Stimulated activated CD8-positive, alpha-beta memory T cell treated with anti-CD3 and anti-CD28 coated beads, Interleukin-12 subunit alpha, Interleukin-12 subunit beta, amount 100 ng/mL, for 4 hours (primary cell): ENCODE measurements at regions not wholly inside any gene's neighbourhood (a gene's known extent, or its start where the extent isn't known, plus 50 kb on each side); places are given as distances from the start of the nearest gene placed in this dataset.

ENCODE experiments used
- DNase-seq: peaks from one replicate; pipeline ENCODE4 v3.0.0-alpha.2; 2020; ENCODE audit warnings: low read depth

DNA sequence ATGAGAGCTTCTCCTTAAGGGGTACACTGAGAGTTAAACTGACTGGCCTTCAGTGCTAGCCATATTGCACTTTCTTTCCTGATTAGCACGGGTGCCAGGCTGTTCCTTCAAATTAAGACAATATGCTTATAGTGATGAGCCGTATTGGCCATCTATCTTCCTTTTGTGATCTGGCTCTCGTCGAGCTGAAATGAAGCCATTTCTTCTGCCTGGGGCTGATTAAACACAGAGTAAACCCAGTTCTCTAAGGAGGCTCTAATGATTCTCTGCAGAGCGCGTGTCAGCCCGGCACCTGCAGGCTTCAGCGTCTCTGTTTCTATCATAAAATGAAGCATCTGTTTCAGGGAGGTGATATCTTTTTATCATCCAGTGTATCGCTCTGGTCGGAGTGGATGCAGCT is 107.5 kb upstream of the NR2F2 start:
- no peak for DNase-seq

DNA sequence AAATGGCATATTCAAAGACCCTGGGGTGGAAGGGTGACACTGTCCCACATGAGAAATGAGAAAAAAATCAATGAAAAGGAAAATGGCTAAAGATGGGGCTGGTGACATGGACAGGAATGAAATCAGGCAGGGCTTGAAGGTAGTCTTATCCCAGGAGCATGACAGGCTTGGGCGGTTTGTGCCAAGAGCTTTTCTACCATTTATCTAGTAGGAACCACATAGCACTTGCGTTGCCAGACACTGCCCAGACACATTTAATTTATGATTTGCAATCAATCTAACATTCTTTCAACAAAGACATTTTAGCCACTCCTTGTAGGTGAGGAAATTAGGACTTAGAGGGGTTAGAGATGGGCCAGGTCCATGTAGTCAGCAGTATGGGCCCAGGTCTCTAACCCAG is 106.6 kb upstream of the NR2F2 start:
- DNase-seq: no peak

DNA sequence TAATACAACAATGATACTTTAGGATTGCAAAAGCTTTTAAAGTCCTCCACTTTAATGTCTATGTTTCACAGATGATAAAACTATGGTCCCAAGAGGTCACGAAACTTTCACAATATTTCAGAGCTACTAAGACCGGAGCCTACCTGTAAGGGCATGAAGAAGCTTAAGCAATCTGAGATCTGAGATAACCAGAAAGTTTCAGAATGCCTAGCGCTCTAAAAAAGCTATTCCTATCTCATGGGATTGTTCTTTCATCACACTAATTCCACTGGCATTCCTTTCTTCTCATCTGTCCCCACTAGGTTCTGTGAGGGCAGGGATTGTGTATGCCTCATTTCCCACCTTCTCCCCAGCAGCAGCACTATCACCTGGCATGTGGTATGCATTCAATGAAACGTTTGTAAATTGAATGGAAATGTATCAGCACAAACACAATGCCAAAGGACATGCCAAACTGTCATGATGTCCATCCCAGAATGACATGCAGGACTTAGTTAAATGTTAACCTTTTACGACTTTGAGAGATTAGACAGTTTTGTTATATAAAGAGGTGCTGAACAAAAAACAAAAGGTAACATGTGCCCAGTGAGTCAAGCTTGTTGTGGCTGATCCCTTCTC is 104.7 kb upstream of the NR2F2 start:
- DNase-seq: no peak

DNA sequence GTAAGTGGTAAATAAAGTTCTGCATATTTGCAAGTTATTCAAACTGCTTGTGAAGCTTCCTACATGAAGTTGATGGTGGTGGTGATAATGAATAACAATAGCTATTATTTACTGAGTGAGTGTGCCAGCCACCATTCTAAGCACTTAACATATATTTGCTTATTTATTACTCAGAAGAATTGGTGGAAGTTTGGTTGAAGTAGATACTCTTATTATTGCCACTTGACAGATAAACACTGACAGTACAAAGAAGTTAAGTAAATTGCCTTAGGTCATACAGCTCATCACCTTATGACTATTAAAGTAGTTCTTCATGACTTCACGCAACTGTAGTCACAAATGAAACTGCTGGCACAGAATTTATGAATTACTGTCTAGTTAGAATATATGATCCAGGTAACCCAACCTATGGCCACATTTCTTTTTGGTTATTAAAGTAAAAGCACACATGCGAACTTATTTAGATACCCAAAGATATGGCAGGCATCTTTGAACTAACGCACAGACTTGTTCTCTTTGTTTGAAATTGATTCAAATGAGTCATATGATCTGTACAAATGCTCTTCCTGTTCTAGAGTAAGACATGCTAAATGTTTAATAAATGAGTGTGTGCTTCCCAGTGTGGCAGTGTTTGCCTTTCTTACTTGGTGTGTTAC is 99.8 kb upstream of the NR2F2 start:
- no peak for DNase-seq

DNA sequence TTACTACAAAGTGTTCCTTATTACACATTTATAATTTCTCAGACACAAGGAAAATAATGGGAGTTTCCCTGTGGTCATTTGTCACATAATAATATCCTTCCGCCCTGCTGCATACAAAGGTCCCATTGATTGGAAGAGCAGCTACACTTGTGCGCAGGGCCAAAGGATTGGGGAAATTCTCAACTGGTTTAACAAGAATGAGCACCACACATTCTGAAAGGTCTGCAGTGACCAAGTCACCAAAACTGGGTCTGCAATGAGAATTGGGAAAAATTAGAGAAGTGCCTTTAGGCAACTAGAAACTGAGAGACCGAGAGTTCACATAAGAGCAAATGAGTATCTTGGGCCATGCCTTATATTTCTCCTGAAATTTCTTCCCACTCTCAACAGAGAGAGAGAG is 98.2 kb upstream of the NR2F2 start:
- no peak for DNase-seq

DNA sequence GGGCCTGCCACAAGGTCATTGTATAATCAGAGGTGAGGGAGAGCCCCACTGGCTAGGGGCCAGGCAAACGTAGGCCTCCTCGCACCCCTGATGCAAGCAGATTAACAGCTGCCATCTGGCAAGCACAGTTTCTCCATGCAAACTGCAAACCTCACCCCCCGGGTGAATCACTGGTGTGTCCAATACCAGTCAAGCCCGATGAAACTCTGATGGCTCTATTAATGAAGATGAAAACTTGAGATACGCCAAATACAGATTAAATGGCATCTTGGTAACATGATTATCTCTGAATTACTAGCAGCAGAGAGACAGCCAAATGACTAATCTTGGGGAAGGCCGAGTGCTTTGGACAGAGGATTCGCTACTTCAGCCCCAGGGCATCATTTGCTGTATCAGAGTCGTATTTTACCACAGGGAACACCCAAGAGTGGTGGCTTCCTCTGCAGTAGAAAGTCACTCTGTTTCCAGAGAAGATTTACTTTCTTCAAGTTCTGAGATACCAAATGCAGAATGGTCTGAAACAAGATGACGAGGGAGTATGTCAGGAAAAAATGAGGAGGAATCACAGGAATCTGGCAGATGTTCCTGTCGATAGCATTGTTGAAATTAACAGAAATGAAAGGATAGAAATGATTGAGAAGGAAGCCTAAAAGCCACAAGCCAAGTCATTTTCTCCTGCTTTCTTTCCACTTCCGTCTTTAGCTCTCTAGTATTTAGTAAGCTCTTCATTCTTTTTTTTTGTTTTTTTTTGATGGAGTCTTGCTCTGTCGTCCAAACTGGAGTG is 96.2 kb upstream of the NR2F2 start:
- DNase-seq: no peak

DNA sequence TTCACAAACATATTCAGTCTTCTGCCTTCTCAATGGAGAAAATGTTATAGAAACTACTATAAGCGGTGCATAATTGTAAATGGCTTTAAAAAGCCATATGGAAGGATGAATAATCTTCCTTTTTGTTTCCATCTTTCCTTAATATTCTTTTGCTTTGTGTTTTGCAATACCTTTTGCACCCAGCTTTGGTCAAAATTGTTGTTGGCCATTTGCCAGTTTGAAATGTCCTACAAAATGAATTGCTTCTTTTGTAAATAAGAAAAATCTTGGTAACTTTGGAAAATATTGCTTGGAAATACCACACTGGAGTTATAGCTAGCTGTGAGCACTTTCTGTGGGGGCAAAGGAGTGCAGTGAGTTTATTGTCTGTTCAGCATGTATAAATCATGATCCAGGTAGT is 93.5 kb upstream of the NR2F2 start:
- DNase-seq: no peak

DNA sequence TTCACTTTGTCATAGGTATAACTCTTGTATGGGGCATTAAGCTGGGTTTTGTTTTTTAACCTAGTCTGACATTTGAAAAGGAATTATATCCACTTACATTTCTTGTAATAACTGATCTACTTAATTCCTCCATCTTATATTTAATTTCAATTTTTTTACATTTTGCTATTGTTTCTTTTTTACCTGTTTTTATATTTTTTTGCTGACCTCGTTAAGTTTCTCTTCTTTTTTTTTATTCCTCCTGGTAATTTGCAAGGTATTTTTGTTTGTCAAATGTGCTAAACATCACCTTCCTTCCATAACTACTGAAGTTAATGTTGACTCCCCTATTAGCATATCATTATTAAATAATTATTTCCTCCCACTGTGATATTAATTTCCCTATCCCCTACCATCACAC is 87.7 kb upstream of the NR2F2 start:
- DNase-seq: no peak

DNA sequence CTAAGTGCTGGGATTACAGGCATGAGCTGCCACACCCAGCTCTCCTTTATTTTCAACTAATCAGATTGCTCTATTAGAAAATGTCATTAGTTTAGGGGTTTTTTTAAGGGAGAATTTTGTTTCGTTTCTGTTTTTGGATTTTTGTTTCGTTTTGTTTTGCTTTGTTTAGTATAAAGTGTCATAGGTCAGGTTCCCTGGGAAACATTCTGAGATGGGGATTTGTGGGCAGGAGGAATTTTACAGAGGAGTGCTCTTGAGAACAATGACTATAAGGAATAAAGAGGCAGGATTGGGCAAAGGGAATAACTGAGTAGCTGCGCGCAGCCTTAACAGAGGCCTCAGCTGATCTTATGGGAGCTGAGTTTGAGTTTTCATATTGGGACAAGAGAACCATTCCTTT is 86.8 kb upstream of the NR2F2 start:
- no peak for DNase-seq

DNA sequence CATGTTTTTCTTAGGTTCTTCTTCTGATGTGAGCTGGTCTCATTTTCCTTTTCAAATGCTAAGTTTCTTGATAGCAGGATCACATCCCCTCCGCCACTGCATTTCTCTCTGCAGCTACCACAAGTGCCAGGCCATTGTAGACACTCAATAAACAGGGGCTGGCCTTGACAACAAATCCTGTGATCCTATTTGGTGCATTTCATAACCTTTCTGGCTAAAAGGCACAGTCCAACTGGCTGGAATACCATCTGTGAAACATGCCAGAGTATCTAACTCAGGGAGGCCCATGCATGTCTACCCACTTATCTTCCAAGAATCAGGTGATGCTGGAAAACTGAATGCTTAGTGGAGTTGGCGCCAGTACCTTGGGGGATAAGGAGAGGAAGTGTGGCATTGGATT is 85.2 kb upstream of the NR2F2 start:
- DNase-seq: no peak

DNA sequence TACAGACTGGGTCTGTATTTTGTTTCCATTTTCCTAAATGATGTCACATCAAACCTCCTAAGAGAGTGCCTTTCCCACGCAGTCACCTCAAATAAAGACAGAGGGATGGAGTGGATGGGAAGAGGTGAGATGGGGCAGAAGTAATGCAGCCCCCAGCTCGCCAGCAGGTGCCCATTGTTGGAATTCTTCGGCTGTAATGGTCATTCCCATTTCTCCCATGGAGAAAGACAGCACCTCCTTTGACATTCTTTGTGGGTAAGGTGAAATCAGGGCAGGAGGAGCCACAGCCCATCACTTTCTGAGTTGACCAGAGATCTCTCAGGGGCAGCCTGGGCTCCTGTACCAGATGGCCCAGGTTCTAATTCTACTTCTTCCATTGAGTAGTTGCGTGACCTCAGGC is 84.4 kb upstream of the NR2F2 start:
- no peak for DNase-seq

DNA sequence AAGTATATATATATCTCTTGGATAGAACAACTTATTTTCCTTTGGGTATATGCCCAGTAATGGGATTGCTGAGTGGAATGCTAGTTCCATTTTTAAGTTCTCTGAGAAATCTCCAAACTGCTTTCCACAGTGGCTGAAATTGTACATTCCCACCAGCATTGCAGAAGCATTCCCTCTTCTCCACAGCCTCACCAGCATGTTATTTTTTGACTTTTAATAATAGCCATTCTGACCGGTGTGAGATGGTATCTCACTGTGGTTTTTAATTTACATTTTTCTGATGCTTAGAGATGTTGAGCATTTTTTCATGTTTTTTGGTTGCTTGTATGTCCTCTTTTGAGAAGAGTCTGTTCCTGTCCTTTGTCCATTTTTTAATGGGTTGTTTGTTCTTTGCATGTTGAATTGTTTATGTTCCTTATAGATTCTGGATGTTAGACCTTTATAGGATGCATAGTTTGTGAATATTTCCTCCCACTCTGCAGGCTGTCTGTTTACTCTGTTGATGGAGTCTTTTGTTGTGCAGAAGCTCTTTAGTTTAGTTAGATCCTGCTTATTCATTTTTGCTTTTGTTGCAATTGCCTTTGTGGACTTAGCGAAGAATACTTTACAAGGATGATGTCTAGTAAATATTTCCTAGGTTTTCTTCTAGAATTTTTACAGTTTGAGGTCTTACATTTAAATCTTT is 82.7 kb upstream of the NR2F2 start:
- DNase-seq: no peak

DNA sequence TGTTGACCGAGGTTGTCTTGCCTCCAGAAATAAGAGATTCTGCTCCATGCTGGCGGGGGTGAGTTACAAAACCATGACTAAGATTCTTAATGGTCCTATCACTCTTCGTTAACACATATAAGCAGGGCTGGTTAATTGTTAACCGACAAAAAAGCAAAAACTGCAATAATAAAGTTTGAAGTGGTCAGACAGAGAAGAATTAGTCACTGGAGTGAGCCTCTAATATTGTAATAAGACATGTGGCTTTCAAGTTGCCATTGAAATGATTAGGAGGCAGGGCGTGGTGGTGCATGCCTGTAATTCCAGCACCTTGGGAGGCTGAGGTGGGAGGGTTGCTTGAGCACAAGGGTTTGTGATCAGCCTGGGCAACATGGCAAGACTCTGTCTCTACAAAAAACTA is 78.4 kb upstream of the NR2F2 start:
- DNase-seq: no peak

DNA sequence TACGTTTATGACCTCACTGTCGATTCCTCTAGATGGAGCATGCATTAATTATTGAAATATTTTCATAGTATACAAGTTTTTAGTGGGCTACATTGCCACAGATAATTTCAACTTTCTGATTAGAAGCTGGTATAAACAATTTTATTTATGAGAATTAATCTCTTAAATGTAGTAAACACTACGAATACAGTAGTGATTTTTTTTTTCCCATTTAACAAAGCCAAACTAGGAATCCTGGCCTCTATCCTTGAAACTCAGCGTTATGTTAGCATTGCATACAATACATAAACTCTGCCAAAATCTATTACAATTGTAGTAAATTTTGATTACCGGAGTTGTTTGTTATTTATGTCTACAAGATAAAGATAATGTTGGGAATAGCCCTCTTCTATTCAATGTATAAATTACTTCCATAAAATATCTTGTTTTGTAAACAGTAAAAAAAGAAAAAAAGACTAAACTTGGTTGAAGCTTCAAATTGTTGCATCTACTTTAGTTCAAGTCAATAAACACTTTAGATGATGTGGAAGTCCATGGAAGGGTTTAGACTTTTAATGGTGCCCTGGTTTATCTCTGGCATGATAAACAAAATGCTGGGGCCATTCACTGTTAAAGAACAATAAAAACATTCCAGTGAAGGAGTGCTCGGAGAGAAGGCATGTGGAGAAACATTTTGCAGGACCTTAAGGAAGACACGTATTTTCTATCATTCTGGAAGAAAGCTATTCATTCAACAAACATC is 77.3 kb upstream of the NR2F2 start:
- no peak for DNase-seq

DNA sequence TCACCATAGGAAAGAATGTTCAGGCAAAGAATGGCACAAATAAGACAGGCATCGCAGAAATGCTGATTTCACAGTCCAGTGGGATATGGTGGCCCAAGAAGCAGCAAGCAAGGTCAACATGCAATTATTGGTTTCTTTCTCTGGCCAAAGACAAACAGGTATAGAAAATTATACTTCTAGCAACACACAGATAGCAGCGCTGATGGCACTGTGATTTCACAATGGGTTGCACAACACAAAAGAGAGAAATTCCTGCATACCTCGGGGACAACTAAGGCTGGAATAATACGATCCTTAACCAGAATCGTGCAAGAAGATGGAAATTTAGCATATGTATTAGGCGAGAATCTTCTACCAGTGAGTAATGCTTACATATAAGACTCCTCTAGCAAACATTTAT is 76.3 kb upstream of the NR2F2 start:
- no peak for DNase-seq

DNA sequence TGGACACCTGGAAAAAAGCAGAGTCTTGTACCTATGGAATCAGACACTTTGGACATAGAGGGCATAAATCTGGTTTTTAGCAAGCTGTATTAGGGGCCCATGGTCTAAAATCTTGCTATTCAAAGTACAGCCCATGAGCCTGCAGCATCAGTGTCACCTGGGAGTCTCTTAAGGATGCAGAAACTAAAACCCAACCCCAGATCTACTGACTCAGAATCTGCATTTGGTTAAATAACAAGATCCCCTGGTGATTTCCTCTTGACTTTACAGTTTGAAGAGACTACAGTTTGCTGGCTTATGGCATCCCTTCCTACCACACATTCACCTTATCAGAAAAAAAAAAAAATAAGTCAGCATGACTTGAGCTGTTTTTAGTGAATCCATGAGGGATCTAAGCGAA is 74.9 kb upstream of the NR2F2 start:
- no peak for DNase-seq

DNA sequence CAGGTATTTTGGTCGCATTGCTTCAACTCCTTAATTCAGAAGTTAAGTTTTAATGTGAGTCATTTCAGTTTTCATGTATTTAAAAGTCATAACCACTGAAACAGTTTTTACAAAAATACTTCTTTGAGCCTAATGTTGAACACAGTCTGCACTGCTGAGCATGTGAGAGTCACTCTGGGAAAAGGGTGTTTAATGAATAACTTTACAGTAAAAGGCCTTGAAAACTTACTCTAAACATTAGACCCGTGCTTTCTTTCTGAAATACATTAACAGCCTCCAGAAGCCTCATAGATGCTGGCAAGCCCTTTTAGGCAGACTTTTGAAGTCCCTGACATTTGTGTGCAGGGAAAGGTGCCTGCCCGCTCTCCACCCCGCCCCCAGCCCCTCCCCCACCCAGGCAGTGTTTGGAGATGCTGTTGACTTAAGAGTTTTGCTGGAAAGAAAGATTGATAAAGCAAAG is 68.9 kb upstream of the NR2F2 start:
- DNase-seq: no peak

DNA sequence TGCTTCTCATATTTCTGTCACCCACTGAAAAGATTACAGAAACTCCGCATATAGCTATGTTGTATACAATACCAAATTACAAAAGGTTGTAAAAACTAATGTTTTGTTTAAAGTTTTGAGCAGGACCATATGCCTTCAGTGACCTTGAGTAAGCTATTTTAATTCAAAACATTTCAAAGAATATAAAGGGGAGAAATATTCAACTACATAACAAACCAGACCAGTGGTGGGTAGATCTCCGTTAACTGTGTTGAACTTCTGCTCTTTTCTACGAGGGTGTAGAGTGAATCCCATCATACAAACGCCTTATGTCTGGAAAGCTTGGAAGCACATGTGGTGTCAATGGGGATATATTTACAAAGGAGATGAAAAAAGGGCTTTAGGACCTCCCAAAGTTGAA is 68.4 kb upstream of the NR2F2 start:
- DNase-seq: no peak

DNA sequence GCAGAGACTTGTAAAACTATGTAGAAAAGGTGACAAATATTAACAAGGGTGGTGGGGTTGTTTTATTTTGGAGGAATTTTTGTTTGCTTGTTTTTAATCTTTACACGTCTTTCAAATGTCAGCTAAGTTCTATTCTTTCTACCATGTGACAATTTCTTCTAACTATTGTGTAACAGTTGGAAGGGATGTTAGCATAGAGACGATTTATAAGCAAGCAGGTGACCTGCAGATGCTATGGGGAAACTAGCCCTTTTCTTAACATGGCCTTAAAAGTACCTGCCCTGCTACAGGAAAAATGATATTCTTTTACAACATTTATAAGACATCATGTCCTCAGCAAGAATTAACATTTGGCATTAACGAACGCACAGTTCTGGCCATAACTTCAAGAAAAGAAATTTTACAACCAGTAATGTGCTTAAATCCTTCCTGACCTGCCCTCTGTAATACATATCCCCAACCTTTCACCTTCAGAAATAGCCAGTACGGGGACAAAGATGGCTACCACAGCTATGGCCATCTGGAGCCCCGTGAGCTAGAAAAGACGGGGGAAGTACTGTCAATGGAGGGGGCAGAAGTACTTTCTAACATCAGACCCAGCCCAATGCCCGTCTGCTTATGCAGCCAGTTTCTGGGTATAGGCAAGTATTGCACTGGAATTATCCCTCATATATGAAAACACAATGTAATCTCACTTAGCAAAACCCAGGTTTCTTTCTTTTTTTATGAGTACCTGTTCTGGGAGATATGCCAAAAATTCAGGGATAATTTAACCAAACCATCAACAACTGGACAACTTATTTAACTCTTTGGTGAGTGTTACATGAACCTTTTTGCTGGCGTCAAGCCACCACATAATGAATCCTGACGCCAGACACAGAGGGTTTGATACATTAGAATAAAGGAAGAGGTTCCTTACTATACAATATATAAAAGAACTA is 67.7 kb upstream of the NR2F2 start:
- no peak for DNase-seq

DNA sequence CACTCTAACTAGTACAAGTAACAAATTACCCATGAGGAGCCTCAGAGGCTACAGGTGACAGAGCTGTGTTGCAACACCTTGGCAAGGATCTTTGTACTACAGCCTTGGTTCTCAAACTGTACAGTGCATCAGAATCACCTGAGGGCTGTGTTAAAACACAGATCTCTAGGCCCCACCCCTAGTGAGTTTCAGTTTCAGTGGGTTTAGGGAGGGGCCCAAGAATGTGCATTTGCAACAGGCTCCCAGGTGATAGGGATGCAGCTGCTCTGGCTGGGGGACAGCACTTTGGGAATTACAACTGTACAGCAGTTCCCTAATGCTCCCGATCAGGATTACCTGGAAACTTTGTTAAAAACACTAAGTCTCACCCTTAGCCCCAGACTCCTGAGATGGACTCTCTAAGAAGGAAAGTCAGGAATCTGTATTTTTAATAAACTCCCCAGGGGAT is 66.1 kb upstream of the NR2F2 start:
- DNase-seq: no peak
